ACHN (cell line): ENCODE measurements at regions not wholly inside any gene's neighbourhood (a gene's known extent, or its start where the extent isn't known, plus 50 kb on each side); places are given as distances from the start of the nearest gene placed in this dataset.
"Not testable (repeated sequence)": the region's sequence is repeated elsewhere in the genome, so short reads cannot be mapped to it uniquely, and the experiment has no call there.

ENCODE experiments used
- DNase-seq: peaks from one replicate; pipeline ENCODE4 v3.0.0-alpha.2; 2015
- in situ Hi-C: cut with HindIII; loops from 2 replicates; pipeline ENCODE4 v1.10.0; 2017; ENCODE audit warnings: low sequenced_read_pairs, low pct_ligation_motif_present, low pct_unique_long_range_greater_than_20kb

DNA sequence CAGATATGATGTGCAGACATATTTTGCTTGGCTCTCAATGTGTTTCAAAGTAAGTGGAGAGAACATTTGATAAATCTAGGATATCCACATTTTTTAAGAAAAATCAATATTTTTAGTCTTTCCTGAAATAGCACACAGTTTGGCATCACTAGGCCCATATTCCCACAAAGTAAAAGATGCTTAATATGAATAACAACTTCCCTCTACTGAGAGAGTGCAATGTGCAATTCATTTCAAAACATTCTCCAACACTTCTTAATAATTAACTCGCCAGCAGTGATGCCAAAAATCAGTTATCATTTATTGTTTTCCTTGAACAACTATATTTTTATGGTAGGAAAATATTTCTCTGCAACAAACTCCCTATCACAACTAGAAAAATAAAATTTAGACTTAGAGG lies 800.2 kb upstream of the MBL2 start:
- in situ Hi-C loops: no loop called here
- DNase-seq: no peak

DNA sequence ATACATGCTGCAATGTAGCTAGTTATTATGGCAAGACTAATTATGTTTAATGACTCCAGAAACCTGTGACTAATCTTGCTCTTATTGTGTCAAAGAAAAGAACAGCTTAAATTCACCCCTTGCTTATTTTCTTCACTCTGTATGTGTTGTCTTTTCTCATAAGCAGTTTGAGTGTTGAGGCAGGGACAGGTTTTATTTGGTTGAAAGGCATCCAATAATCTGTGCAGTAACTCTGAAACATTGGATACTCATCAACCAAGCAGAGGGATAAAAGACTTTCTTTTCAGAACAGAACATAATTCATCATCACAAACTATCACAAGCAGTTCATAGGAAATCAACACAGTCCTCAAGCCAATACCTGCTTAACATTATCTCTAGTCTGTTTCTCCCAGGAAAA lies 797.6 kb upstream of the MBL2 start:
- DNase-seq: no peak
- in situ Hi-C loops: no loop called here

DNA sequence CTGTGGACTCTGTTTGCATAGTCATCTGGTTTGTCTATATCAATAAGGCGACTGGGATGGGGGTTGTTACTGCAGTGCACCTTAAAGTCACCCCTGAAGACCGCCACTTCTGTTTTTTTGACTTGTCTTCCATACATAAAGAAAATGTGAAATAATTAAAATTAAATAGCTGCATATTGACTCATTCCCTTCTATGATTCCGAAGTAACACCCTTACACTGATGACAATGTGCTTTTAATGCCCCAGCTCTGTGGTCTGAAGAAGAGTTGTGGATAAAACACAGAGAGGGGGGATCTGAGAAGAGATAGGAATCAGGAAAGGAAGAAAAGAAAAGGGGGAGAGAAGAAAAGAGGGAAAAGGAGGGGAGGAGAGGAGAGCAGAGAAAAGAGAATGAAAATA lies 796.9 kb upstream of the MBL2 start:
- no peak for DNase-seq
- in situ Hi-C loops: no loop called here

GRCh38 chr10:53548664-53549063 lies 776.1 kb upstream of the MBL2 start:
- DNase-seq: no peak
- in situ Hi-C loops: no loop called here

DNA sequence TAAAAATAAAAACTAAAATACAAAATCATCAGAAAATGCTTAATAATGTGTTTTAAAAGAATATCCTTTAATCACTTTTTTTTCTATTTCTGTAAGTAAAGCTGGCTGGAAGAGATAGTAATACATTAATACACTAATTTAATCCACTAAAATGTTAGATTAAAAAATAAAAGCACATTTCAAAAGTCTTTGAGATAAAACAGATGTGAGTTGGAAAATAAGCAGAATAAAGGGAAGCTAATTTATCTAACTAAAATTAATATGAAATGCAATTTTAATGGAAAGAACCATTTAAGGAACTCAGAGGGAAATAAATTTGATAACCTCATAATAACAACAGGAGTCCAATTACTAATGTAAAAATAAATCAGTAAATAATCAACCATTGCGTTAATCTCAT lies 774.8 kb upstream of the MBL2 start:
- in situ Hi-C loops: no loop called here
- DNase-seq: no peak

- in situ Hi-C loops: no loop called here
- no peak for DNase-seq
Observed at GRCh38 chr10:53543410-53543809, 770.8 kb upstream of the MBL2 start.

DNA sequence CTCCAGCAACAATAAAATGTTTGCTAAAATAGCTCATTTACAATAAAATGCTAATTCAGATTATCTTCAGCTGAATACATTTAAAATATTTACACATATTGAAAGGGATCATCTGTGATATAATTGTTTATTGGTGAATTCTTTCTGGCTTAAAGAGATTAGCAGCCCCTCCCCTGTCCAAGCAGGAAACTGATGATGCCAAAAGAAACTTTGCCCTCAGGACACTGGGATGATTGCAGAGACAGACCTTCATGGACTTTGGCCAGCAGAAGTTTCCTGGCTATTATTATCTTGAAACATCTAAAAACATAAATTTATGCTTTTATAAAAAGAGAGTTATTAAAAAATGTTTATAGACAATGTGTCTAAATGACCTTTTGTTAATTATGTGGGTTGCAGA lies 764.9 kb upstream of the MBL2 start:
- in situ Hi-C loops: no loop called here
- DNase-seq: no peak

DNA sequence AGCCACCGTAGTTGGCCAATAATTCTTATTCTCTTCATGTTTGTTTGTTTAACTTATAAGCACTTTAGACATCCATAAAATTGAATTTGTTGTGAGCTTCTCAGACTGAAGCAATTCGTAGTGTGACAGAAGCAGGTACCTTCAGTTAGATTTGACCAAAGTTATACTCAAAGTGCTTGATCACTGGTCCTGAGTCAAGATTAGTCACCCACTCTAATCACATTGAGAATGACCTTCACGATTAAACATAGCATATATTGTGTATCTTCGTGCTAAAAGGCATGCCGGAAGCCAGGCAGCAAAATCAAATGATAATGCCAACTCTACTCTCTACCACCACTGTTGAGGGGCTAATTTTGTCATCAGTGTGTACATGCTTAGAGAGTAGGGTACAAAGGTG lies 763.7 kb upstream of the MBL2 start:
- in situ Hi-C loops: no loop called here
- no peak for DNase-seq

DNA sequence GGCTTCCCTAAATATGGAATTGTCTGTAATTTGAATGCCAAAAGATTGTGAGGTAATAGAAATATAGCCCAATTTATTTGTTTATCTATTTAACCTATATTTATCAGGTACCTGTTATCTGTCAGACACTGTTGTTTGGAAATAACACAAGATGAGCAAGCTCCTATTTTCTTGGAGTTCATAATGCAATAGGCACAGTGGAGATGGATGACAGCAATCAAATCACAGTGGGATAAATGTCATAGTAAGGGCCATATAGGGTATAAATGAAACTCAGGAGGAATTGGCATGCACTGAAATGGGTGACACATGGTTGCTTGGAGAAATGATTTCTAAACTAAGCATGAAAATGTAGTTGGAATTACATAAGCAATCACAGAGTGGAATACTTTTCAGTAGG lies 761.8 kb upstream of the MBL2 start:
- in situ Hi-C loops: no loop called here
- no peak for DNase-seq

GRCh38 chr10:53528974-53529373 lies 756.4 kb upstream of the MBL2 start:
- DNase-seq: no peak
- in situ Hi-C loops: no loop called here

DNA sequence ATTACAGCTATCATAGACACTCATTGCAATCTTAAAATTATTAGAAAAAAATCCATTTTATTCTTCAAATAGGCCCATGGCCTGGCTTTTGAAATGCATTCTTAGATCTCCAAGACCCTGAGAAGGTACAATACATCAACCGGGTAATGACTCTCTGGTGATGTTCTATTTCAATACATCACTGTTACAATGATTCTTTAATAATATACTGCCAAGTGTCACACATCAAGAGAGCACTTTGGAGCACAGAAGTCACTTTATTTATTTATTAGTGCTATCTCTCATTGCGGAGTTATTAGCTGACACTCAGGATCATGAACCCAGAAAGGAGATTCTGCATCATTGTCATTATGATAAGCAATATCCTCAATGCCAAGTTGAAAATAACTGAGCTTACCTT lies 748.5 kb upstream of the MBL2 start:
- in situ Hi-C loops: no loop called here
- DNase-seq: no peak

DNA sequence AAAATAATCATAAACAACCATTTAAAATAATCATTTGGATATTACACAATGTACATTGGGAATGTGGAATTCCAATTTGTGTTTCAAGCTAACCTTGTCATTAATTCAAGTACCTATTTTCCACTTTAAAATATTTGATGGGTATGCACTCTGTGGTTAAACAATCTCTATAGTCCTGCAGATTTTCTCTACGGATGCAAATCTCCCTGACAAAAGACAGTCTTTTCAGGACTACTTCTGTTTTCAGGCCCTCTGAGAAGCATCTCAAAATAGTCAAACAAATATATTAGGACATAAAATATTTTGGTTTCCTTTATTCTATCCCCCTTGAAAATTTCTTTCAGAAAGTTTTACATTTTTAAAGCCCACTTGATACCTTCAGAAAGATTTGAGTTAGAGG lies 735.6 kb upstream of the MBL2 start:
- in situ Hi-C loops: no loop called here
- no peak for DNase-seq

- DNase-seq, in situ Hi-C loops: not testable (repeated sequence)
Observed at GRCh38 chr10:53504492-53504891, 731.9 kb upstream of the MBL2 start.

DNA sequence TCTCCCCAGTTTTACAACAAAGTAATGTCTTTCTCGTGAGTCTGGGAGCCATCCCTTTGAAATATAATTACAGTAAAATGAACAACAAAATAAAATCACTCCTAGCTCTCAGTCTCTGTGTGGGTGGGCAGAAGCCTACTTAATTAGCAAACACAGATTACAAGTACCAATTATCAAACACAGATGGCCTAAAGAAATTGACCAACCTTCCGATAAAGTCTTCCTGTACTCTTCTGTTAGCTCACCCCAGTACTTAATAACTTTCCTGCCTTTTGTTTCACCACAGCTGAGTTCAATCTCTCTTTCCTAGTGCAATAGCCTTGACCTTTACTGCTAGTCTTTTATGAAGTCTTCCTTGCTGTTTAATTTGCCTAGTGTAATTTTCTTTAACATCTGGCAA lies 719.2 kb upstream of the MBL2 start:
- DNase-seq: no peak
- in situ Hi-C loops: no loop called here

DNA sequence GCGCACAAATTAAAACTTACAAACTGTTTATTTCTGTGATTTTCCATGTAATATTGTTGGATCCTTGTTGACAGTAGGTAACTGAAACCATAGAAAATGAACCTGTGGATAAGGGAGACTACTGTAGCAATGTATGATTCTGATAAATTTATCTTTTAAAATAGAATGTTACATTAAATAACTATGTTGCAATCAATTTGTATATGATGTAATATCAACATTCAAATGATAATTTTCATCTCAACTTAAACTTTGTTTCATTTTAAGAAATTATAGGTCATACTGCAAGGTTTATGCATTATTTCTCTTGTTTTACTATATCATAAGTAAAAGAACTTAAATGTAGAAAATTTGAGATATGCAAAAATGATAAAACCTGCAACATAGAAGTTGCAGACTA lies 718.0 kb upstream of the MBL2 start:
- DNase-seq: no peak
- in situ Hi-C loops: no loop called here

- in situ Hi-C loops: no loop called here
- DNase-seq: no peak
Observed at GRCh38 chr10:53489335-53490182, 717.0 kb upstream of the MBL2 start.

- in situ Hi-C loops: no loop called here
- no peak for DNase-seq
Observed at GRCh38 chr10:53487019-53487983, 714.7 kb upstream of the MBL2 start.

DNA sequence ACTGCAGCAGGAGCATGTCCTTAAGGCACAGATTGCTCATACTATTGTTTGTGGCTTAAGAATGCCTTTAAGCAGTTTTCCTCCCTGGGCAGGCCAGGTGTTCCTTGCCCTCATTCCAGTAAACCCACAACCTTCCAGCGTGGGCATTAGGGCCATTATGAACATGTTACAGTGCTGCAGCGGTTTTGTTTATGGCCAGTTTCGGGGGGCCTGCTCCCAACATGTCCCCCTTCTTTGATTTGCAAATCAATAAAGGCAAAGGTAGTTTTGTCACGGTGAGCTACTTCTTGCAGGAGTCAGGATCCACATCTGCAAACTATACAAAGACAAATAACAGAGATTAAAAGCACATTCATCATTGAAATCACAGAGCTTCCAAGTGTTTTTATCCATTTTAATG lies 712.8 kb upstream of the MBL2 start:
- DNase-seq, in situ Hi-C loops: not testable (repeated sequence)

- no peak for DNase-seq
- in situ Hi-C loops: no loop called here
Observed at GRCh38 chr10:53479365-53479764, 706.8 kb upstream of the MBL2 start.

DNA sequence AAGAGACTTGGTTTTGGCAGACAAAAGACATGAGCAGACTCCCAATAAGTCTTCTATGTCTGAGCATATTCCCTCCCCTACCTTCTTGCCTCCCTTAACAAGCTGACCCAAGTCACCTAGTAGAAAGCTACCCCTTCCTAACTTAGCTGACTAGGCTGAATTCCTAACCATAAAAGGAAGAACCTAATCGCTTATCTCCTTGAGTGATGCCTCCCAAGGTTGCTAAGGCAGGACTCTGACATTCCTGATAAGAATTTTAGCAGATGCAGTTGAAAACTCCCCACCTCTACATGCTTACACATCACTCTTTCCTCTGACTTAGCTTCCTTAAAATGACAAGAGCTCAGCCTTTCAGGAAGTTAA lies 704.7 kb upstream of the MBL2 start:
- DNase-seq: no peak
- in situ Hi-C loops: no loop called here
